HG03457 (cell line): ENCODE measurements at regions not wholly inside any gene's neighbourhood (a gene's known extent, or its start where the extent isn't known, plus 50 kb on each side); places are given as distances from the start of the nearest gene placed in this dataset.

Source experiments
- ATAC-seq: cut with Tn5 transposase; IDR thresholded peaks from one replicate; pipeline ENCODE4 v1.9.1; 2021; ENCODE audit warnings: moderate number of reproducible peaks; ENCODE audit not compliant: unreplicated experiment

GRCh38 chr5:30957591-30957990 lies 235.9 kb upstream of the CDH6 start:
- no peak for ATAC-seq

DNA sequence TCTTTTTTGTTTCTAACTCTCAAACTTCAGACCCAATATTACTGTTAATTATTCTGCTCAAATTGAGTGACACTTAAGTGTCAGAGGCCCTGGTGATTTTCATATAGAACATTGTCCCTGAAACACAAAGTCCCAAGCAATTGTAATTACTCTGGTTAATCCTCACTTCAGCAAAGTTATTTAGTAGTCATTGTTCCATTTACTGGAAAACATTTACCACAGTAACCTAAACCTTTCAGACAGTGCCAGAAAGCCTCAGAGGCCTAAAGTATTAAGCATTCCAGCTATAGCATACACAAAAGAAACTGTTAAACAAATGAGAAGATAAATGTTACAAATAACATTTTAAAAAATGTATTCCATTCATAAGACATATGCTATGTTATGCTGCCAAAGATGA lies 237.2 kb upstream of the CDH6 start:
- ATAC-seq = no peak

DNA sequence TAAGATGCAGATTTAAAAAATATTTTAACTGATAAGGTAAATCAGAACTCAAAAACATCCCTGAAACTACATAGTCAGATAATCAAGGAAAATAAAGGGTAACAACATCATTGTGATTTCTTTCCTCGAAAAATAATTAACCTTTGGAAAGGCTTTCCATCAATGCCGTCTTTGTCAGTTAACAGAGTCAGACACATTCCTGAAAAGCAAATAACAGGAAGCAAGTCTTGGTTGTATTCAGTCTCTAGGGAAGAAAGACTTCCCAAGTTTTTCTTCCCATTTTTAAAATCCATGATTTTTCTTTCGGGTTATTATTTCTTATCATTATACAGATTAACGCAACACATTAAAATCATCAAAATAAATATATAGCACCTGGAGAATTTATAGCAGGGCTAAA lies 256.4 kb upstream of the CDH6 start:
- no peak for ATAC-seq

GRCh38 chr5:30933599-30933998 lies 259.9 kb upstream of the CDH6 start:
- no peak for ATAC-seq

GRCh38 chr5:30932273-30933017 lies 261.0 kb upstream of the CDH6 start:
- no peak for ATAC-seq

DNA sequence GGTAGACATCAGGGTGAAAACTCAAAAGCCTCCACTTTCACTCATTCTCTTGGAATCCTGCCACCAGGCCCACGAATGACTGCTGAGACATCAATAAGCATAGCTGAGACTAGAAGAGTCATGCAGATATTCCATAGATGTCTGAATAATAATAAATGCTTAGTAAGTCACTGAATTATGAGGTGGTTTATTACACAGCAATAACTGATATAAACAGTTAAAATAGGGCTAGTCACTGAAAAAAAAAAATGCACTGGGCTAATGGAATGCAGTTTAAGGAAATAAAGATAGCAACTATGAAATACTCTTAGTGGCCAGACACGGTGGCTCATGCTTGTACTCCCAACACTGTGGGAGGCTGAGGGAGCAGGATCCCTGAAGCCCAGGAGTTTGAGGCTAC lies 262.8 kb upstream of the CDH6 start:
- no peak for ATAC-seq

- ATAC-seq = no peak
Observed at GRCh38 chr5:30928956-30929355, 264.5 kb upstream of the CDH6 start.

GRCh38 chr5:30926218-30926617 lies 267.3 kb upstream of the CDH6 start:
- ATAC-seq = no peak

- no peak for ATAC-seq
Observed at GRCh38 chr5:30921388-30921787, 272.1 kb upstream of the CDH6 start.

GRCh38 chr5:30918171-30918570 lies 275.3 kb upstream of the CDH6 start:
- ATAC-seq = no peak

GRCh38 chr5:30908356-30908755 lies 285.1 kb upstream of the CDH6 start:
- no peak for ATAC-seq

GRCh38 chr5:30900367-30900766 lies 293.1 kb upstream of the CDH6 start:
- no peak for ATAC-seq

- ATAC-seq = no peak
Observed at GRCh38 chr5:30894811-30895210, 298.7 kb upstream of the CDH6 start.

GRCh38 chr5:30891660-30892059 lies 301.8 kb upstream of the CDH6 start:
- no peak for ATAC-seq

DNA sequence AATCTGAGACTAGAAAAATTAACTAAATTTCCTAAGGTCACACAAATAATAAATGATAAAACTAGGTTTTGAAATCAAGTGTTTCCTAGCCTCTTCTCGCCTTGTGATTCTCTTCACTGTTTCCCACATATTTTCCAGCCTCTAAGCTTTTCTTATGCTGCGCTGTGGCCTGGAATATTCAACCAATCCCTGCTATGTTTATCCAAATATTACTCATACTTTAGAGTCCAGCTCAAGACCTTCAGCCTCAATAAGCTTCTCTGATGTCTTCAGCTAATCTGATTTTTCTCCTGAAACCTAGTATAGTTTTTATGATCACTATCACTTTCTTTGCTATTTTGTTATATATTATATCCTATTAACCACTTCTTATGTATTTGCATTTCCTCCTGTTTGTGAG lies 303.1 kb upstream of the CDH6 start:
- no peak for ATAC-seq

DNA sequence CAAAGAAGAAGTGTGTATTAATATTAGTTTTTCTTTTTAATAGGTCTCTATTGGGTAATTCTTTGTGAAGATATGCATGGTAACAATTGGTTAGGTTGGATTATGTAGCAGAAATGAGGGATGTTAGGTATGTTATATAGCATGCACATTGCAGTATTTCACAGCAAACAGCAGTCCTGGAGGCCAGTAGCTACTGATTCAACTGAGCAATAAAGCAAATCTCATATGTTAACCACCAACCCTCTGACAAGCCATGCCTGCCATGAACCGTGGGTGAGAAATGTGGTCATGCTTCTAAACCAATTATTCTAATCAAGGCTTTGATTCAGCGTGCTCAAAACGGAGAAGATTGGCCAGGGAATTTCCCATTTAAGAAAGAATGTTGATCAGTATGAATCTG lies 313.0 kb upstream of the CDH6 start:
- no peak for ATAC-seq

GRCh38 chr5:30879887-30880286 lies 313.6 kb upstream of the CDH6 start:
- no peak for ATAC-seq

GRCh38 chr5:30878746-30879145 lies 314.7 kb upstream of the CDH6 start:
- ATAC-seq = no peak

DNA sequence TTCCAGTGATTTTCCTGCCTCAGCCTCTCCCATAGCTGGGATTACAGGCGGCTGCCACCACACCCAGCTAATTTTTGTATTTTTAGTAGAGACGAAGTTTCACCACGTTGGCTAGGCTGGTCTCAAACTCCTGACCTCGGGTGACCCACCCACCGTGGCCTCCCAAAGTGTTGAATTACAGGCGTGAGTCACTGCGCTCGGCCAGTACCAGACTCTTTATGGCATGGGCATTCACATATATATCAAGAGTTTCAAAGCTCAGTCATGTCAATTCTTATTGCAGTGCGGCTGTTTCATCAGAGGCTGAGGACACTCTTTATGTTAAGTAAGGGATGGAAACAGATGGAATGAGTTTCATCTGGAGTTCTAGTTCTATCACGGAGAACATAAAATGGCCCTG lies 315.2 kb upstream of the CDH6 start:
- no peak for ATAC-seq

DNA sequence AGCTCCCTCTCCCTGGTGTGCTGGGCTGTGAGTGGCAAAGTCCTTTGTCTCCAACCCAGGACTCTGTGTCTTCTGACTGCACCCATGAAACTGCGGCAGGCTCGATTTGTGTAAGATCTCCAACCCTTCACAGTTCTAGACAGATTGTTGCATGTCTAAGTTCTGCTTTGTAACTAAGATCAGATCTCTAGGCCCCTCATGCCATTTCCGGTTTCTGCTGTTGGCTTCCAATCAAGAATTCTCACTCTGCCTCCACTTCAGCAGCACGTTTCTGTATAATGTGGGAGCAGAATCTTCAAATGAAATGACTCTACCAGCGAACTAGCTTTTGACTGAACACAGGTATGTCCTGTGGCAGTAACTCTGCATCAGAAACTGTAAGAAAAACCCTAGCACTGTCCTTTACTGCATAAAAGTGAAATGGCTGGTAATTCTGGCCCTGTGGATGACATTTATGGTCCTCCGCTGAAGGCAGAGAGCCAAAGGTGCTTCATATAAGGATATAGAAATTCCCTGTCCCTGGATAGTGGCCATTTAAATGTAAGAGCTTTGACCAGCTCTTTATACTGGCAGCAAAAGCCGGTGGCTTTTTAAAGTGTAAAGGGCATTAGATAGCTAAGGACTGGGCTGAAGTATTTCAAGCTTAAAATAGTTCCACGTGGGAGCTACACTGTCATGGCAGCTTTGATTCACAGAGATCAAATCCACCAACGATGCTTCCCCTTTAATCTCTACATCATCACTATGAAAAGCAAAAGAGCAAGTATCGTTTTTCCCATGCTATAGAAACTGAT lies 319.0 kb upstream of the CDH6 start:
- ATAC-seq = no peak

DNA sequence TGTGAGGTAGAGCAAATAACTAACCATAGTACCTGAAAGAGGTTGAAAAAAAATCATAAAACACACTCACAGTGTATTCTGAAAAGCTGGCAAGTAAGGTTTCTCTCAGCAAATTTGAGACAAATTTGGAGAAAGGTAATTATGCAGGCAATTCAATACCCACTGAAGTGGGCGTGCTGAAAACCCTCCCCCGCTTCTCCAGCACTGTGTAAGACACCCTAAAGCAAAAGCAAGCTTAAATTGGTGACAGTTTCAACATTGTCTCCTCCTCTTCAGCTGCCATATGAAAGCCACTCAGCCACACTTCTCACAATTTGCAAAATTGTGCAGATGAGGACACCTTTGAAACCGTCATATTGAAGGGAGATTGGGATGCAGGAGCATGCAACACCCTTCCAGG lies 322.3 kb upstream of the CDH6 start:
- ATAC-seq = no peak

- ATAC-seq = no peak
Observed at GRCh38 chr5:30867711-30868110, 325.8 kb upstream of the CDH6 start.

DNA sequence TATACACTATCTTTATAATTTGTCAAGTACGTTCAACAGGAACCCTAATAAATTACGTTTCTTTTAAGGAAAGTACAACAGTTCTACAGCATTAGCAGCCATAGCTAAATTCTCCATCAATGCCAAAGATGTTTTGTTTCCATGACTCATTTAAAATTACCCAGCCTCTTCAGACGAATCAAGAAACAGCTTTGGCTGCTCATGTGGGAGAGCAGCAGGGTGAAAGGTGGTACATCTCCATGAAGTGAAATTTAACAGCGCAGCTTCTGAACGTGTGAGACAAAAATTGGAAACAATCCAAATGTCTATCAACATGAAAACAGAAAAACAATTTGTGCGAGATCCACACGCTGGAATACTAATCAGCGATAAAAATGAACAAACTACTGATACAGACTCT lies 327.3 kb upstream of the CDH6 start:
- no peak for ATAC-seq
